ENCODE measurements at regions not wholly inside any gene's neighbourhood (a gene's known extent, or its start where the extent isn't known, plus 50 kb on each side); places are given as distances from the start of the nearest gene placed in this dataset.

GRCh38 chr18:2400701-2401196 lies 170.6 kb downstream of the METTL4 start:
- no peak for TF ChIP-seq FOXP2 (optimal IDR thresholded peaks at IDR 0.05; ENCODE audit: control extremely low read depth, extremely low read length, insufficient read depth)
- TF ChIP-seq POLR2AphosphoS5 (IDR thresholded peaks at IDR 0.05; ENCODE audit: borderline replicate concordance, low read depth, low read length): no peak
- TF ChIP-seq EZH2 (IDR thresholded peaks at IDR 0.05): no peak
